Calu3 (cell line): ENCODE measurements at regions not wholly inside any gene's neighbourhood (a gene's known extent, or its start where the extent isn't known, plus 50 kb on each side); places are given as distances from the start of the nearest gene placed in this dataset.

Experiments used
- BruUV-seq: library from RNA; stranded (reverse); fragments of 400-500 nt; replicated peaks from 2 replicates; lab custom pipeline; 2021; lab: Mats Ljungman, UMichigan
- CTCF ChIA-PET: fragments of 300-600 bp; sonication (Branson Sonifier 250); formaldehyde crosslinking; loops from one replicate; lab custom pipeline; 2022; ENCODE audit warnings: antibody characterized with exemption; lab: Charles Lee
- DNase-seq: peaks from one replicate; pipeline ENCODE4 v3.0.0; 2022
- H3K27ac Mint-ChIP-seq: one replicate; pipeline ENCODE4 v1.8.0; 2022; ENCODE audit warnings: mixed read lengths; ENCODE audit not compliant: unreplicated experiment
- H3K27me3 Mint-ChIP-seq: one replicate; pipeline ENCODE4 v1.8.0; 2022; ENCODE audit warnings: mixed read lengths; ENCODE audit not compliant: unreplicated experiment
- H3K36me3 Mint-ChIP-seq: one replicate; pipeline ENCODE4 v1.8.0; 2022; ENCODE audit warnings: mild to moderate bottlenecking, moderate library complexity, mixed read lengths; ENCODE audit not compliant: insufficient read depth, unreplicated experiment
- H3K4me1 Mint-ChIP-seq: one replicate; pipeline ENCODE4 v1.8.0; 2022; ENCODE audit warnings: mild to moderate bottlenecking, low read depth, mixed read lengths; ENCODE audit not compliant: unreplicated experiment
- H3K4me3 Mint-ChIP-seq: one replicate; pipeline ENCODE4 v1.8.0; 2022; ENCODE audit warnings: mild to moderate bottlenecking, low read depth, moderate library complexity, mixed read lengths; ENCODE audit not compliant: unreplicated experiment
- H3K9me3 Mint-ChIP-seq: one replicate; pipeline ENCODE4 v1.8.0; 2022; ENCODE audit warnings: low read depth, mixed read lengths; ENCODE audit not compliant: unreplicated experiment
- intact Hi-C: fragments of 100-400 bp; cut with micrococcal nuclease; formaldehyde crosslinking; loops from one replicate; pipeline ENCODE4 v1.10.0; 2022; ENCODE audit not compliant: unreplicated experiment
- TF ChIP-seq, protein P1 (sequence below): fragments of 200-600 bp; IDR thresholded peaks from one replicate; pipeline ENCODE4 v1.8.0; 2022; ENCODE audit warnings: antibody characterized with exemption; ENCODE audit not compliant: unreplicated experiment

DNA sequence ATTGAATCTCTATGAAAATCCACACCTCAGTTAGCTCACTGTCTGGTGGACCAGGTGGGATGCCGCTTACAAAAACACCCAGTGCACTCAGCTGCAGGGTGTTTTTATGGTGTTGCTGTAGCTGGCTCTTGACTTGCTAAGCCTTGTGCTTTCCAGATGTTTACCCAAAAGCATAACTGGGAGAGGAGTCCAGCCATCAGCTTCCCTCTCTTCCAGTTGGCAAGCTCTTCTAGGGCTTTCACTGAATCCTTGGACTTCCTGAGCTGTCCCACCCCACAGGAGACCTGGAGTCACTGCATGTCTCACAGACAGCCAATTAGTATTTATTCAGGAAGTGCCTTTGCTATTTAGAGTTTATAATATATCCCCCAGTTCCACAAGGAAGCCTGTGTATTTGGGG lies 210.9 kb downstream of the FNDC1 start:
- Mint-ChIP-seq H3K27me3 (peaks cover 100% of the 10 kb centered on the region), H3K9me3 (no peaks in the 10 kb centered on the region), H3K4me1 (no peaks in the 10 kb centered on the region), H3K27ac (no peak overlapping the region), H3K4me3 (no peak overlapping the region), H3K36me3 (no peaks in the 10 kb centered on the region)
- no peak for DNase-seq
- CTCF ChIA-PET, result interaction anchor here (1.2 kb wide), 1 partner anchor 10 kb away, joined by 3 read pairs; no protein-coding TSS in a partner anchor
- TF ChIP-seq, protein P1, sequence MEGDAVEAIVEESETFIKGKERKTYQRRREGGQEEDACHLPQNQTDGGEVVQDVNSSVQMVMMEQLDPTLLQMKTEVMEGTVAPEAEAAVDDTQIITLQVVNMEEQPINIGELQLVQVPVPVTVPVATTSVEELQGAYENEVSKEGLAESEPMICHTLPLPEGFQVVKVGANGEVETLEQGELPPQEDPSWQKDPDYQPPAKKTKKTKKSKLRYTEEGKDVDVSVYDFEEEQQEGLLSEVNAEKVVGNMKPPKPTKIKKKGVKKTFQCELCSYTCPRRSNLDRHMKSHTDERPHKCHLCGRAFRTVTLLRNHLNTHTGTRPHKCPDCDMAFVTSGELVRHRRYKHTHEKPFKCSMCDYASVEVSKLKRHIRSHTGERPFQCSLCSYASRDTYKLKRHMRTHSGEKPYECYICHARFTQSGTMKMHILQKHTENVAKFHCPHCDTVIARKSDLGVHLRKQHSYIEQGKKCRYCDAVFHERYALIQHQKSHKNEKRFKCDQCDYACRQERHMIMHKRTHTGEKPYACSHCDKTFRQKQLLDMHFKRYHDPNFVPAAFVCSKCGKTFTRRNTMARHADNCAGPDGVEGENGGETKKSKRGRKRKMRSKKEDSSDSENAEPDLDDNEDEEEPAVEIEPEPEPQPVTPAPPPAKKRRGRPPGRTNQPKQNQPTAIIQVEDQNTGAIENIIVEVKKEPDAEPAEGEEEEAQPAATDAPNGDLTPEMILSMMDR, result no peak
- intact Hi-C loops, result no loop called here
- no TSS peak for BruUV-seq

DNA sequence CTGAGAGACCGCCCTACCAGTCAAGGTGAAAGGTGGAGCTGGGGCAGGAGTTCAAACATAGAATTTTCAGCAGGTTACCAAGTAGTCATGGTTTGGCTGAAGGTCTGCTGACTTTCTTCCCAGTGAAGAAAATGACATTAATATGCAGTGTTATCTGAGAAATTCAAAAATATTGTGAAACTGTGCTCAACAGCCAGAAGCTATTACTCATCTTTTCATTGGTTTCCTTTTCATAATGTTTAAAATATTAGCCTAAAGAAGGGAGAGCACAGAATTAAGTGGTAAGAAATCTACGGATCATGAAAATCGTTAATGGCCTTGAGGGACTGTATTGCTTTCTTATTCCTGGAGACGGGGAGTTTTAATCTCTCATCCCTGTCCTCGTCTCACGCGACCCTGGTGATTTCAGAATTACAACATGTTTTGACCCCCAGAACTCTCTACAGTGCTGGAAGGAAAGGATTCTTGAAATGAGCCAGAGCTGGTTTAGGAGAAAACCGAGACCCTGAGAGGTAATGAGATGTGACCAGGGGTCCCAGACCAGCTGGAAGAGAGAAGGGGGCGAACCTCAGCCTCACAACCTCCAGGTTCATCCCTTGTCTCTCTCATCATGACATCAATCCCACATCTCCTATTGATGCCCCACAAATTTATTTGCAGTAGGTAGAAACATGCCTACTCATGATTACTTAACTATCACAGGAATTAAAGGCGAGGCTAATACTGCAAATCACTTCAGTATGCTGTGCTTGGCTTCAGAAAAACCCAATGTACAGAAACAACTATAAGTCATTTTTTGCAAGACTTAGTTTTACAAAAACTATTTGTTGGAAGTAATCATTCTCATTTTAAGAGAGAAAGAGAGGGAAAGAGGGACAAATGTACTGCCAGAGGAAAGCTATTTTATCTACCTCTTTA lies 209.5 kb downstream of the FNDC1 start:
- CTCF ChIA-PET, result interaction anchor here (0.6 kb wide), 1 partner anchor 681 kb away, joined by 3 read pairs; no protein-coding TSS in a partner anchor

DNA sequence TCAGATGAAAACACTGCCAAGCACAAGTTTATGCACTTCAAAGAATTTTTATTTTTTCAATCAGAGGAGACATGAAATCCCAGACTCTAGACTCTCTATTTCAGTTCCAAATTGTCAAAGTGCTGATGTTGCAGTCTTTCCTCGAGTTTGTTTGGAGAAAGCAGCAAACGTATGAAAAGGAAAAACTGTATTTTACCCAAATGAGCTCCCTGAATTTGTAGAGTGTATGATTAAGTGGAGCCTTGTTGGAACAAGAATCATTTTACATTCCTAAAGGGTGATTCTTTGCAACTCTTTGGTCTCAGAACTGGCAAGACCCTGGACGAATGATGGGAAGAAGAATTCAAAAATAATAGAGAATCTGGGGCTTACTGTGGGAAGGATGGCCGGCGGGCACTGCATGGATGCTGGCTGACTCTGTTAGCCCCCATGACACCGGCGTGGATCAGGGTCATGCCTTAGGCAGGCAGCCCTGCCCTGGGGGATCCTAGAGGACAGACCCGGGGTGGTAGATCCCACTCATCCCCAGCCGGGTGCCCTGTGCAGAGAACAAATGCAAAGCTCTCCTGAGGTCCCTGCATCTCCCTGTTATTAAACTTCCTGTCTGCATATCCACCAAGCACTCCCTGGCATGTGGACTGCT lies 207.4 kb downstream of the FNDC1 start:
- intact Hi-C loops, result no loop called here
- Mint-ChIP-seq H3K4me3 (no peak overlapping the region), H3K36me3 (no peaks in the 10 kb centered on the region), H3K27ac (no peak overlapping the region), H3K9me3 (no peaks in the 10 kb centered on the region), H3K4me1 (no peaks in the 10 kb centered on the region), H3K27me3 (peaks cover 99% of the 10 kb centered on the region)
- TF ChIP-seq, protein P1, result no peak
- CTCF ChIA-PET, result no interaction called here
- DNase-seq, result no peak
- no TSS peak for BruUV-seq

More for the DNA sequence above, 209.5 kb downstream of the FNDC1 start:
- TF ChIP-seq, protein P1, result no peak
- no peak for DNase-seq
- H3K4me1 Mint-ChIP-seq, result no peaks in the 10 kb centered on the region
- H3K27me3 Mint-ChIP-seq, result peaks cover 99% of the 10 kb centered on the region
- BruUV-seq, result no TSS peak
- H3K4me3 Mint-ChIP-seq, result no peak overlapping the region
- intact Hi-C loops, result no loop called here
- H3K9me3 Mint-ChIP-seq, result no peaks in the 10 kb centered on the region
- H3K36me3 Mint-ChIP-seq, result no peaks in the 10 kb centered on the region
- no peak overlapping the region for H3K27ac Mint-ChIP-seq

DNA sequence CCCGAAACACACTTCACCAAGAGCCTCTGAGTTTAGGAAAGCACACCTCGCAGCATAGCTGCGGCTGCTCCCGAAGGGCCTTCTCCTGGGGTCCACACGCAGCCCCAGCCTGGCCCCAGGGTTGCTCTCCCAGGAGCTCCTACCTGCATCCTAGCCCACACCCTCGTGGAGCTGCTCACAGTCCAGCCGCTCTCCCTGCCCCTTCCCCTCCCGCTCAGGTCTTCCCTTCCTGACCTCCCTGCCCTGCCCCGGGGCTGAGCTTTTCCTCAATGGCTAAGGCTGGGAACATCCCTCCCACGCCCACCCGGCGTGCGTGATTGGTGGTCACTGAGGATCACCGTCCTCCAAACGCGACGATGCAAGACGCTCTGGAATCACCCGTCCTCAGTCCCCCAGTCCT lies 205.8 kb downstream of the FNDC1 start:
- intact Hi-C loops, result no loop called here

More for the DNA sequence above, 205.8 kb downstream of the FNDC1 start:
- H3K4me1 Mint-ChIP-seq, result no peaks in the 10 kb centered on the region
- no TSS peak for BruUV-seq
- no peaks in the 10 kb centered on the region for H3K9me3 Mint-ChIP-seq
- no peak overlapping the region for H3K4me3 Mint-ChIP-seq
- H3K36me3 Mint-ChIP-seq, result no peaks in the 10 kb centered on the region
- CTCF ChIA-PET, result interaction anchor here (0.5 kb wide), 1 partner anchor 259 kb away, joined by 5 read pairs; no protein-coding TSS in a partner anchor
- TF ChIP-seq, protein P1, result no peak
- H3K27me3 Mint-ChIP-seq, result peaks cover 99% of the 10 kb centered on the region
- no peak for DNase-seq
- H3K27ac Mint-ChIP-seq, result no peak overlapping the region
